ENCODE measurements at regions not wholly inside any gene's neighbourhood (a gene's known extent, or its start where the extent isn't known, plus 50 kb on each side); places are given as distances from the start of the nearest gene placed in this dataset.

GRCh38 chr14:42909659-42910058 lies 1303.0 kb downstream of the LRFN5 start:
- TF ChIP-seq, protein P1, sequence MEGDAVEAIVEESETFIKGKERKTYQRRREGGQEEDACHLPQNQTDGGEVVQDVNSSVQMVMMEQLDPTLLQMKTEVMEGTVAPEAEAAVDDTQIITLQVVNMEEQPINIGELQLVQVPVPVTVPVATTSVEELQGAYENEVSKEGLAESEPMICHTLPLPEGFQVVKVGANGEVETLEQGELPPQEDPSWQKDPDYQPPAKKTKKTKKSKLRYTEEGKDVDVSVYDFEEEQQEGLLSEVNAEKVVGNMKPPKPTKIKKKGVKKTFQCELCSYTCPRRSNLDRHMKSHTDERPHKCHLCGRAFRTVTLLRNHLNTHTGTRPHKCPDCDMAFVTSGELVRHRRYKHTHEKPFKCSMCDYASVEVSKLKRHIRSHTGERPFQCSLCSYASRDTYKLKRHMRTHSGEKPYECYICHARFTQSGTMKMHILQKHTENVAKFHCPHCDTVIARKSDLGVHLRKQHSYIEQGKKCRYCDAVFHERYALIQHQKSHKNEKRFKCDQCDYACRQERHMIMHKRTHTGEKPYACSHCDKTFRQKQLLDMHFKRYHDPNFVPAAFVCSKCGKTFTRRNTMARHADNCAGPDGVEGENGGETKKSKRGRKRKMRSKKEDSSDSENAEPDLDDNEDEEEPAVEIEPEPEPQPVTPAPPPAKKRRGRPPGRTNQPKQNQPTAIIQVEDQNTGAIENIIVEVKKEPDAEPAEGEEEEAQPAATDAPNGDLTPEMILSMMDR (conservative IDR thresholded peaks at IDR 0.05; ENCODE audit: low read depth, low read length), result no peak
- TF ChIP-seq EZH2phosphoT487 (IDR thresholded peaks at IDR 0.05; ENCODE audit: borderline replicate concordance, low read length) (no peak), EZH2 (IDR thresholded peaks at IDR 0.05; ENCODE audit: low read length, unreplicated experiment) (no peak)

Data from PC-3 (cell line).